ENCODE measurements at regions not wholly inside any gene's neighbourhood (a gene's known extent, or its start where the extent isn't known, plus 50 kb on each side); places are given as distances from the start of the nearest gene placed in this dataset.

DNA sequence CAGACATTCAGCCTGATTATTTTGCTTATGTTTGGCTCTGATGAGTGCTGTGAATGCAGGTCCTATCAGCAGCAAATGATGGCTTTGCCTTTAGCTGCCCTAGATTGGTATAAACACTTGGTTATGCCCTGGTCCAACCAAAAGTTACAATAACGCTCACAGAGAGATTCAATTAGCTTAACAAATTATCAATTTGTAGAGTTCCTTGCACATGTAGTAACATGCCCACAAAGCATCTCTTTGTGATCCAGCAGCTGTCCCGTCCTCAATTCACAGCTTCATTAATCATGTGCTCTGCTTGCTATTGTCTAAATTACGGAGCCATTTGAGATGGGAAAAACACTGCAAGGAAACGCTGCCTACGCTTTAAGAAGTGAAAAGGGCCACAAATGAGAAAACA is 457.9 kb downstream of the HDGFL1 start:
- DNase-seq = no peak
- peaks cover 0 to 18% (median 6%) of the 10 kb centered on the region in 6 donors for H3K9me3 Mint-ChIP-seq
- no peak overlapping the region for H3K27ac Mint-ChIP-seq
- H3K27me3 Mint-ChIP-seq (ENCODE audit: low read depth in 3 of 3) = peaks cover 0 to 2% (median 1%) of the 10 kb centered on the region in 3 donors
- H3K4me3 Mint-ChIP-seq = no peak overlapping the region
- no peaks in the 10 kb centered on the region for H3K4me1 Mint-ChIP-seq
- no peaks in the 10 kb centered on the region for H3K36me3 Mint-ChIP-seq

DNA sequence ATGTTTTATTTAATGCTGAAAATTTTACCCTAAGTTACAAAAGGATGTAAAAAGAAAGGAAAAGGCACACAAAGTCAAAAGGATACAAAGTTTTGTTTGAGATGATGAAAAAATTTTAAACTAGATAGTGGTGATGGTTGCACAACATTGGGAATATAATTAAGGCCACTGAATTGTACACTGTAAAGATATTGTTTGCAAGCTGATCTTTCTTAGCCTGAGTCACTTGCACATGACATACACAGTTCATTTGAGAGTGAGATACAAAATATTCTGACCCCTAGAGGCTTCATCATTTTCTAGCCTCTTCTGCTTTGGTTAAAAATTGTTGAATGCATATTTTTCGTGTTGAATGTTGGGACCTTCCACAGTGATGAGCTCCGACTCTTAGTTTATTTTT is 462.6 kb downstream of the HDGFL1 start:
- H3K27me3 Mint-ChIP-seq (ENCODE audit: low read depth in 3 of 3) = no peaks in the 10 kb centered on the region
- H3K27ac Mint-ChIP-seq = no peak overlapping the region
- no peak for DNase-seq
- H3K9me3 Mint-ChIP-seq = peaks cover 0 to 14% (median 4%) of the 10 kb centered on the region in 6 donors
- no peaks in the 10 kb centered on the region for H3K36me3 Mint-ChIP-seq
- no peaks in the 10 kb centered on the region for H3K4me1 Mint-ChIP-seq
- H3K4me3 Mint-ChIP-seq = no peak overlapping the region

DNA sequence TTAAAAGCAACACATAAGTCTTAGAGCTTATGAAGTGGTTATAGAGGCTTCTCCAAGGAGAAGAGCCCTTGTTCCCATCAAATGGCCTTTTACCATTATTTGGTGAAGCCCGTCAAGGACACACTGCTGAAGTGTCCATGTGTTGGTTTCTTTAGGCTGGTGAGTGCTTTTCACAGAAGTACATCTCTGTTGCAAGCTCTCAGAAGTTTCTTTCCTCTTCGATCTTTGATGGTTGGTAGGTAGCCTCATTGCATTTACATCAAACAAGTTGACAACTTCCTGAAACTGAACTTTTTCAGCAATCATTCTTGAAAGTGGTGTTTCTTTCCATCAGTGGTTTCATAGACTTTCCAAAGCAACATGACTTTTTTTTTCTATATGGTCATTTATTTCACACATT is 465.6 kb downstream of the HDGFL1 start:
- H3K27ac Mint-ChIP-seq = no peak overlapping the region
- H3K4me1 Mint-ChIP-seq = no peaks in the 10 kb centered on the region
- no peak for DNase-seq
- H3K27me3 Mint-ChIP-seq (ENCODE audit: low read depth in 3 of 3) = peaks cover 0 to 1% (median 0%) of the 10 kb centered on the region in 3 donors
- H3K36me3 Mint-ChIP-seq = no peaks in the 10 kb centered on the region
- H3K4me3 Mint-ChIP-seq = no peak overlapping the region
- H3K9me3 Mint-ChIP-seq = peaks cover 0 to 5% (median under 1%) of the 10 kb centered on the region in 6 donors

DNA sequence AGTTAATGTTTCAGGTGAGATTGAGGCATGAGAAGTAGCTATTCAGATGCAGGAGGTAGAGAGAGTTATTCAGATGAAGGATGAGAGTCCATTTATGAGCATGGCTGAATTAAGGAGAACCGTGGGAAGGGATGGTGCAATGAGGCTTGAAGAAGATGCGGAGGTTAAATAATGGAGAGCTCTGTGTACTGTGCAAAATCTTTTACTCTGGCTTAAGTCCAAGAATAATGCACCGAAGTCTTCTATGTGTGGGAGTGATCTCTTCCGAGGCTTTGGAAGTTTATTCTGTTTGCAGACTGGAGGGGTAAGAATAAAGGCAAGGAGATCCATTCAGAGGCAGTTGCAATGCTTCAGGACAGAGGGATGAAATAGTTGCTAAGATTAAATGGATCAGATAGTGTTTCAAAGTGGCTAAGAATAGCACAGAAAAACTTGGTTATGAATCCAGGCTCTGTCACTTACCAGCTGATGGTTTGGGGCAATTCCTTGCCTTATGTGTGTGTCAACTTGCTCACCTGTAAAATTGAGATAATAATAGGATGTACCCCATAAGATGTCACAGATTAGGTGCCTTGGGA is 467.1 kb downstream of the HDGFL1 start:
- no peaks in the 10 kb centered on the region for H3K4me1 Mint-ChIP-seq
- no peak for DNase-seq
- no peak overlapping the region for H3K4me3 Mint-ChIP-seq
- no peaks in the 10 kb centered on the region for H3K36me3 Mint-ChIP-seq
- peaks cover 0 to 3% (median 1%) of the 10 kb centered on the region in 6 donors for H3K9me3 Mint-ChIP-seq
- H3K27me3 Mint-ChIP-seq (ENCODE audit: low read depth in 3 of 3) = peaks cover 0 to 1% (median 0%) of the 10 kb centered on the region in 3 donors
- no peak overlapping the region for H3K27ac Mint-ChIP-seq

DNA sequence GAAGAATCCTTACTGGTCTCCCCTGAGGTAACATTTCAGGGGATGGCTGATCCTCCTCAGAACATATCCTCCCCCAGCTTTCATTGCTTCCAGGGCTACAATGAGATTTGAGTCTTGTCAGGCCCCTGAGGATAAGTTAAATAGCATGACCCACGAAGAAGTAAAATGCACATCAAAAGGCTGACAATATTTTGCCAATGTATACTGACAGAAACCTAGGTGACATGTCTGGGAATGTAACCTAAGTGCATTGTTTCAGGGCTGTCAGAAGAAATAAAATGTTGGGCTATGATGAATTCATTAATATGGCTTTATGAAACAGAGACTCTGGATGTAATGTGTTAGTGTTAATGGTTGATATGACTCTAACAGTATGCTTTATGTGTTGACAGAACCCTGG is 471.5 kb downstream of the HDGFL1 start:
- no peak for DNase-seq
- Mint-ChIP-seq H3K4me1 (no peaks in the 10 kb centered on the region), H3K27ac (no peak overlapping the region), H3K36me3 (no peaks in the 10 kb centered on the region), H3K4me3 (no peak overlapping the region), H3K27me3 (ENCODE audit: low read depth in 3 of 3) (peaks cover 0 to 1% (median 0%) of the 10 kb centered on the region in 3 donors), H3K9me3 (peaks cover 3 to 11% (median 4%) of the 10 kb centered on the region in 6 donors)

DNA sequence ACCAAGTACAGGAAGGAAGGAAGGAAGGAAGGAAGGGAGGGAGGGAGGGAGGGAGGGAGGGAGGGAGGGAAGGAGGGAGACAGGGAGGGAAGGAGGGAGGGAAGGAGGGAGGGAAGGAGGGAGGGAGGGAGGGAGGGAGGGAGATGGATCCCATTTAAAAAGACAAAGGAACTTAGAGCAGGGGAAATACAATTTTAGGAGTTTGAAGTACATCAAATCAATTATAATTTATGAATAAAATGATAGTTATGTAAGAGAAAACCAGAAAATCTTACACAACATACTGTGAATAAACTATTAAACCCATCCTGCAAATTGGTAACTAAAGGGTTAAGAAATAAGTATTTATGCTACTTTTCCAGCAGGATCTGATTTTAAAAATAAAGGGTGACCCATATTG is 475.9 kb downstream of the HDGFL1 start:
- Mint-ChIP-seq H3K27ac (no peak overlapping the region), H3K4me3 (no peak overlapping the region)

DNA sequence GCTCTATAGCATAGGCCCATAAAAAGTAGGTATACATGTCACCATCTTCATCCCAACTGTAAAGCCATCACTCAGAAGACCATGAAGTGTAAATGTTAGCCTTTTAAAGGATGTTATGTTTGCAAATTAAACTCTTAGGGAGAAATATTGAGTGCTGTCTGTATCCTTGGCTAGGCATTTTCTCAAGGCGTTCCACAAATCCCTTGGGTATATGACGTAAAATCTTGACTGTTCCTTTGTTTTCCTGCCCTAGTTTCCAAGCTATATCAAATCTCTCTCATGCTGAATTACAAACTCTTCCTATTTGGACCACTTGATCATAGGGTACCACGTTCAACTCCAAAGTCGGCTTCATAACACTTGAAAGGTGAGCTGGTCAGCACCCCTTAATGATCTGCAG is 486.2 kb downstream of the HDGFL1 start:
- H3K27me3 Mint-ChIP-seq (ENCODE audit: low read depth in 3 of 3) = peaks cover 0 to 2% (median 0%) of the 10 kb centered on the region in 3 donors
- no peak for DNase-seq
- no peaks in the 10 kb centered on the region for H3K4me1 Mint-ChIP-seq
- no peak overlapping the region for H3K4me3 Mint-ChIP-seq
- peaks cover 4 to 34% (median 12%) of the 10 kb centered on the region in 6 donors for H3K9me3 Mint-ChIP-seq
- H3K36me3 Mint-ChIP-seq = no peaks in the 10 kb centered on the region
- H3K27ac Mint-ChIP-seq = no peak overlapping the region

More for the DNA sequence above, 475.9 kb downstream of the HDGFL1 start:
- Mint-ChIP-seq H3K9me3 (peaks cover 3 to 20% (median 9%) of the 10 kb centered on the region in 6 donors), H3K36me3 (peaks cover 0 to 3% (median 0%) of the 10 kb centered on the region in 3 donors), H3K27me3 (ENCODE audit: low read depth in 3 of 3) (no peaks in the 10 kb centered on the region), H3K4me1 (no peaks in the 10 kb centered on the region)
- no peak for DNase-seq

DNA sequence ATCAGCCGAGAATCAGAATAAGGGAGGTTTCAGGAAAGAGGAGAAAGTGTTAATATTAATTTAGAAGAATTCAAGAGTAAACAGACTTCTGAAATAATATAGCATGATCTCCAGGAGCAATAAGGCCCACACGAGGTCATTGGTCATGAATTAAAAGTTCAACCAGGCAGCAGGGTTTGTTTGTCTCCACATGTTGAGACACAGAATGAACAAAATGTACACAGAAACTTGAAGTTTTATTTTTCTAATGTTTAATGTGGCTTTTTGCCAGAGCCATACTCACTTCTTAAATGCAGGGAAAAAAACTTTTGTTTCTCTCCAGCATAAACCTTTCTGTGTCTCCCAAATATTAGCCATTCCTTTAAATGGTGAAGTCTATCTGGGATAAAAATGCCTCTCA is 504.5 kb downstream of the HDGFL1 start:
- Mint-ChIP-seq H3K9me3 (peaks cover 9 to 49% (median 21%) of the 10 kb centered on the region in 6 donors), H3K4me1 (no peaks in the 10 kb centered on the region), H3K27me3 (ENCODE audit: low read depth in 3 of 3) (no peaks in the 10 kb centered on the region), H3K27ac (no peak overlapping the region), H3K36me3 (no peaks in the 10 kb centered on the region), H3K4me3 (no peak overlapping the region)
- DNase-seq = no peak

DNA sequence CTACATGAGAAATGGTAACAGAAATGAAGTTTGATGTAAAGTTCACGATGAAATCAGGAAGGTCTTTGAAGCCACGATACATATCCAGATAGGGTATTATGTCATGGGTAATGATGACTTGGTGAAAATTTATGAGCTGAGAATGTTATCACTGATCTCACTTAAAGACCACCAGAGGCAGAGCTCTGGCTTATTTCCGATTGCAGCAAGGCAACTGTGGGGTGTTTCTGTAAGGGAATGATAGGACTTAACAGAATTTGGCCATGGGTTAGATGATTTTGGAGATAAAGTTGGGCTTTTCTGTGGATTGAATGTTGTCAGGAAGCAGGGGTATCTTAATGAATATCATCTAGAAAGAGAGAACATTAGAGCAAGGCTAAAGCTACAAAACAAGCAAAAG is 508.4 kb downstream of the HDGFL1 start:
- Mint-ChIP-seq H3K36me3 (no peaks in the 10 kb centered on the region), H3K9me3 (peaks cover 5 to 45% (median 20%) of the 10 kb centered on the region in 6 donors), H3K4me1 (no peaks in the 10 kb centered on the region), H3K27ac (no peak overlapping the region), H3K27me3 (ENCODE audit: low read depth in 3 of 3) (no peaks in the 10 kb centered on the region), H3K4me3 (no peak overlapping the region)
- DNase-seq = no peak

DNA sequence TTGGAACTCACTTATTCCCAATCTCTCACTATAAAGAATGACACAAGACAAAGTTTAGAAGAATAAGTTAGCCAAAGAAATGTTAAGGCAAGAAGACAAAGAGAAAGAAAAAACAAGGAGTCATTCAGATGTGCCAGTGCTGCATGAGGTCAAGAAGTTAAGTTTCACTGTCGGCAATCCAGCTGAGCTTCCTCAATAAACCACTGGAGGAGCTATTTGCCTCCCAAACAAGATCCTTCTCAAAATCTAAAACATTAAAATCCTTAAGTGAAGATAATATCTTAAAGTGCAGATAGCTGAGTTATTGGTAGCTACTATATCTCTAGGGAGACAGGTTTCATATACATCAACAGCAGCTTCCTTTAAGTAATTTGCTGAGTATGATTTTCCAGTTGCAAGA is 512.3 kb downstream of the HDGFL1 start:
- no peaks in the 10 kb centered on the region for H3K27me3 Mint-ChIP-seq (ENCODE audit: low read depth in 3 of 3)
- no peaks in the 10 kb centered on the region for H3K36me3 Mint-ChIP-seq
- no peak overlapping the region for H3K27ac Mint-ChIP-seq
- no peaks in the 10 kb centered on the region for H3K4me1 Mint-ChIP-seq
- peaks cover 6 to 43% (median 9%) of the 10 kb centered on the region in 6 donors for H3K9me3 Mint-ChIP-seq
- no peak overlapping the region for H3K4me3 Mint-ChIP-seq
- no peak for DNase-seq

DNA sequence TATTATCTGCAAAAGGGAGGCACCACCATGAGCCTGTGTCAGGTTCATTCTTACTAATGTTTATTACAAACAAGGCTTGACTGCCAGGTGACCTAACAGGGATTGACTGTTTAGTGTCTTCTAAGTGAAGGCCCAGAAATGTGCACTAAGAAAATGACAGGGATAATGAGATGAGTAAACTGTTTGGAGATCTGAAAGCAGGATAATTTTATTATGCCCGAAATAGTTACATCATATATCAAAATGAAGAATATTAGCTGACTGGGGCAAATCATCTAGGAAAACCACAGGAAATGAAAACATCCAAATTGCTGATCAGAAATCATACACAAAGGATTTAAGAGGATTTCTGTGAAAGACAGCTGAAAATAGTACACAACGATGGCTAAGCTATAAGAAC is 516.7 kb downstream of the HDGFL1 start:
- Mint-ChIP-seq H3K27ac (no peak overlapping the region), H3K36me3 (no peaks in the 10 kb centered on the region), H3K27me3 (ENCODE audit: low read depth in 3 of 3) (no peaks in the 10 kb centered on the region), H3K9me3 (peaks cover 7 to 36% (median 17%) of the 10 kb centered on the region in 6 donors), H3K4me3 (no peak overlapping the region), H3K4me1 (no peaks in the 10 kb centered on the region)
- DNase-seq = no peak

DNA sequence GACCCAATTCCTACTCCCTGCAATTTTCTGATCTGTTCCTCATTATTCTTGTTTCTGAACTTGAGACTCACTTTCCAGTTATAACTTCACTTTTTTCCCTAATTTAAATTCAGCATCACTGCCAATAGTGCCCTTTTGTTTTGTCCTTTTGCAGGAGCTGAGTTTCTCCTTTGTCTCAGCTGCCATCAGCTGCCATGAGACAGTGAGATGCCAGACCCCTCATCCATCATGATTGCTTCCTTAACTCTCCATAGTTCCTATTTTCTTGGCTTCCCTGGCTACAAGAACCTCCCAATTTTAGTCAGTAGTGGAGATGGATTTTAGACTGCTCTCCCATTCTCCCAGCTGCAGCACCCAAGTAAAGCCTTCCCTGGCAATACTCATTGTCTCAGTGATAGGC is 518.1 kb downstream of the HDGFL1 start:
- H3K36me3 Mint-ChIP-seq = no peaks in the 10 kb centered on the region
- H3K4me1 Mint-ChIP-seq = no peaks in the 10 kb centered on the region
- peaks cover 14 to 42% (median 24%) of the 10 kb centered on the region in 6 donors for H3K9me3 Mint-ChIP-seq
- DNase-seq = no peak
- H3K27me3 Mint-ChIP-seq (ENCODE audit: low read depth in 3 of 3) = no peaks in the 10 kb centered on the region
- no peak overlapping the region for H3K4me3 Mint-ChIP-seq
- no peak overlapping the region for H3K27ac Mint-ChIP-seq

DNA sequence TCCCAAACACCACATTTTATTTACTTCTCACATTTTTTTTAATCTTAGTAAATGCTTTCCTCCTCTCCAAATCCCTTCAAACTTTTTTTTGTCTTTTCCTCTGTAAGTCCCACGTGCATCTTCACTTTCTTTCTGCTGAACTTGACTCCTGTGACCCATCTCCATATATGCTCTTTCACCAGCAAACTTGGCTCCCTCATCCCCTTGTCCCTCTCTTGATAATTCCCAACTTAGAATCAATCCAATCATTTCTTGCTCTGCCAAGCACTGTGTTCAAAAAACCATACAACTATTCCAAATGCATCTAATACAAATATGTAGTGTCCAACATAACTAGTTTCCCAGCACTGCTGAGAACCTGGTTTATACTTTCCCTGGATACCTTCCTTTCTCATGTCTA is 519.4 kb downstream of the HDGFL1 start:
- no peak for DNase-seq
- Mint-ChIP-seq H3K4me3 (no peak overlapping the region), H3K27ac (no peak overlapping the region), H3K27me3 (ENCODE audit: low read depth in 3 of 3) (no peaks in the 10 kb centered on the region), H3K9me3 (peaks cover 14 to 44% (median 25%) of the 10 kb centered on the region in 6 donors), H3K4me1 (no peaks in the 10 kb centered on the region), H3K36me3 (no peaks in the 10 kb centered on the region)

DNA sequence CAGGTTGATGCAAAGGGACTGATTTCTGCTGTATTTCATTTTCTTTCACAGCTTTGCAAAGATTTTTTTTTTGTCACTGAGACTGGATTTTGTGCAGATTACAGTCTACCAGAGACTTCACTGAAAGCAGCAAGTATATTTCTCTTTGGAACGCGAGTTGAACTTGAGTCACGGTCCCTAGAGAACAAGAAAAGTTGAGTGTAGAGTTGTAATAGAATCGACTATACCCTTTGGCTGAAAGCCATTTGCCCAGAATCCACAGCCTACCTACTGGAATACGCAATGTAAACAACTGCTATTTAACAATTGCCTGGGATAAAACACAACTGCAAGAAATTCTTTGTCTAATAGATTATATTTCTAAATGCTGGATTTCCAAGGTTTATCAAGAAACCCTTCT is 520.6 kb downstream of the HDGFL1 start:
- no peaks in the 10 kb centered on the region for H3K4me1 Mint-ChIP-seq
- no peak for DNase-seq
- H3K27me3 Mint-ChIP-seq (ENCODE audit: low read depth in 3 of 3) = no peaks in the 10 kb centered on the region
- H3K4me3 Mint-ChIP-seq = no peak overlapping the region
- H3K36me3 Mint-ChIP-seq = no peaks in the 10 kb centered on the region
- H3K9me3 Mint-ChIP-seq = peaks cover 9 to 46% (median 30%) of the 10 kb centered on the region in 6 donors
- no peak overlapping the region for H3K27ac Mint-ChIP-seq

DNA sequence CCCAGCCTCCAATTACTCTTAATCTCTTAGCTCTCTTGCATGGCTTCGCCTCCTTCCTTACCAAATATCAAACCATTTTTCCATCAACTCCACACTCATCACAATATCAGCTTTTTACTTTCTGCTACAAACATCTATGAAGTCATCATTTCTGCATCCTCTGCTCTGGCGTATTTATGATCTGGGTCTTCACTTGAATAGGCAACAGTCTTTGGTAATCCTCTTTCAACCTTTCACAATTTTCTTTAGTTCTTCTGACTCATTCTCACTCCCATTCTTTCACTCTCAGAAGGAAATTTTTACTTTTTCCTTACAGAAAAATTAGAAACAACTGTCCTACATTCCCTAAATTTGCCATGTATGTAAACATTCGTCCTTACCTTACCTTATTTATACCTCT is 522.4 kb downstream of the HDGFL1 start:
- no peaks in the 10 kb centered on the region for H3K27me3 Mint-ChIP-seq (ENCODE audit: low read depth in 3 of 3)
- H3K36me3 Mint-ChIP-seq = no peaks in the 10 kb centered on the region
- no peak overlapping the region for H3K27ac Mint-ChIP-seq
- no peak overlapping the region for H3K4me3 Mint-ChIP-seq
- H3K9me3 Mint-ChIP-seq = peaks cover 9 to 58% (median 28%) of the 10 kb centered on the region in 6 donors
- H3K4me1 Mint-ChIP-seq = no peaks in the 10 kb centered on the region
- DNase-seq = no peak

All from immature natural killer cell (primary cell).